Lung (tissue), 11 donors: ENCODE measurements at regions not wholly inside any gene's neighbourhood (a gene's known extent, or its start where the extent isn't known, plus 50 kb on each side); places are given as distances from the start of the nearest gene placed in this dataset.

Experiments used
- ATAC-seq: fragments of 200-7000 bp; cut with Tn5 transposase; one replicate; pipeline ENCODE4 v1.9.1; 2020; ENCODE audit warnings: moderate number of reproducible peaks; ENCODE audit not compliant: insufficient read depth, low FRiP score
- DNase-seq, 3 donors: peaks; one replicate each; pipeline ENCODE4 v3.0.0-alpha.2; 2013 to 2017
- H3K27ac ChIP-seq, 2 donors: one replicate each; pipeline ENCODE4 v1.5.1; 2013; ENCODE audit warnings: mild to moderate bottlenecking in 2 of 2, moderate library complexity in 2 of 2, control low read depth in 1 of 2, inconsistent platforms in 1 of 2, low read depth in 1 of 2, low read length in 1 of 2
- H3K27me3 ChIP-seq, 3 donors: one replicate each; pipeline ENCODE4 v1.5.1; 2013; ENCODE audit warnings: low read length in 2 of 3; ENCODE audit not compliant: control insufficient read depth in 3 of 3, insufficient read depth in 3 of 3
- H3K36me3 ChIP-seq, 4 donors: one replicate each; pipeline ENCODE4 v1.5.1; 2013; ENCODE audit warnings: low read length in 4 of 4, mild to moderate bottlenecking in 1 of 4, moderate library complexity in 1 of 4; ENCODE audit not compliant: control insufficient read depth in 4 of 4, insufficient read depth in 4 of 4
- H3K4me1 ChIP-seq, 5 donors: one replicate each; pipeline ENCODE4 v1.5.1; 2013; ENCODE audit warnings: low read length in 5 of 5, mild to moderate bottlenecking in 2 of 5, moderate library complexity in 1 of 5; ENCODE audit not compliant: control insufficient read depth in 5 of 5, insufficient read depth in 5 of 5
- H3K4me3 ChIP-seq: one replicate; pipeline ENCODE4 v1.5.1; 2013; ENCODE audit warnings: mild to moderate bottlenecking, control low read depth, moderate library complexity
- H3K9ac ChIP-seq, 2 donors: one replicate each; pipeline ENCODE4 v1.5.1; 2013; ENCODE audit warnings: low read length in 2 of 2, control low read depth in 1 of 2; ENCODE audit not compliant: insufficient read depth in 1 of 2
- H3K9me3 ChIP-seq, 4 donors: one replicate each; pipeline ENCODE4 v1.5.1; 2013; ENCODE audit warnings: low read length in 3 of 4, mild to moderate bottlenecking in 1 of 4, moderate library complexity in 1 of 4; ENCODE audit not compliant: control insufficient read depth in 4 of 4, insufficient read depth in 3 of 4
- WGBS, 2 donors: extraction: QIAGEN DNeasy Blood & Tissue Kit; methylation state at CpG; one replicate each; pipeline ENCODE4 v1.1.7; 2013; 5-methylcytosine and 5-hydroxymethylcytosine counted together
- TF ChIP-seq, protein P1 (sequence below): IDR thresholded peaks from 2 replicates; pipeline ENCODE4 v1.5.1; 2012; ENCODE audit warnings: mild to moderate bottlenecking; ENCODE audit errors: control extremely low read depth, extremely low read depth
- donor health status: control.
- donor health status: control.
- donor health status: Bipolar disorder and iron deficiency.
- donor health status: healthy.
- donor health status: DM: yes; HTN: yes; CAD: no.

DNA sequence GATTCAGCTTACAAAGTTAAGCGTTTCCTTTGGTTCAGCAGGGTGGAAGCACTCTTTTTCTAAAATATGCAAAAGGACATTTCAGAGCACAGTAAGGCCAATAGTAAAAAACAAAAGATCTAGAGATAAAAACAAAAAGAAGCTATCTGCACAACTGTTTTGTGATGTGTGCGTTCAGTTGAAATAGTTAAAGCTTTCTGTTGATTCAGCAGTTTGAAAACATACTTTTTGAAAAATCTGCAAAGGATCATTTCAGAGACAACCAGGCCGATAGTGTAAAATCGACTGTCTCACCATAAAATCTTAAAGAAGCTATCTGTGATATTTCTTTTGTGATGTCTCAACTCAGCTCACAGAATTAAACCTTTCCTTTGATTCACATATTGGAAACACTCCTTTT, 300.0 kb upstream of the ALG10B start:
- WGBS, 2 donors: 70 to 72% methylated on average over 4 of the region's 4 CpGs
- H3K4me1 ChIP-seq: no peaks in the 10 kb centered on the region
- DNase-seq (no peak), ATAC-seq (no peak)
- no peaks in the 10 kb centered on the region for H3K27me3 ChIP-seq
- H3K9me3 ChIP-seq: peaks cover 0 to 36% (median 8%) of the 10 kb centered on the region in 4 donors
- no peak overlapping the region for H3K4me3 ChIP-seq
- H3K27ac ChIP-seq: no peak overlapping the region
- TF ChIP-seq, protein P1, sequence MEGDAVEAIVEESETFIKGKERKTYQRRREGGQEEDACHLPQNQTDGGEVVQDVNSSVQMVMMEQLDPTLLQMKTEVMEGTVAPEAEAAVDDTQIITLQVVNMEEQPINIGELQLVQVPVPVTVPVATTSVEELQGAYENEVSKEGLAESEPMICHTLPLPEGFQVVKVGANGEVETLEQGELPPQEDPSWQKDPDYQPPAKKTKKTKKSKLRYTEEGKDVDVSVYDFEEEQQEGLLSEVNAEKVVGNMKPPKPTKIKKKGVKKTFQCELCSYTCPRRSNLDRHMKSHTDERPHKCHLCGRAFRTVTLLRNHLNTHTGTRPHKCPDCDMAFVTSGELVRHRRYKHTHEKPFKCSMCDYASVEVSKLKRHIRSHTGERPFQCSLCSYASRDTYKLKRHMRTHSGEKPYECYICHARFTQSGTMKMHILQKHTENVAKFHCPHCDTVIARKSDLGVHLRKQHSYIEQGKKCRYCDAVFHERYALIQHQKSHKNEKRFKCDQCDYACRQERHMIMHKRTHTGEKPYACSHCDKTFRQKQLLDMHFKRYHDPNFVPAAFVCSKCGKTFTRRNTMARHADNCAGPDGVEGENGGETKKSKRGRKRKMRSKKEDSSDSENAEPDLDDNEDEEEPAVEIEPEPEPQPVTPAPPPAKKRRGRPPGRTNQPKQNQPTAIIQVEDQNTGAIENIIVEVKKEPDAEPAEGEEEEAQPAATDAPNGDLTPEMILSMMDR: no peak
- H3K9ac ChIP-seq: no peak overlapping the region
- no peaks in the 10 kb centered on the region for H3K36me3 ChIP-seq

DNA sequence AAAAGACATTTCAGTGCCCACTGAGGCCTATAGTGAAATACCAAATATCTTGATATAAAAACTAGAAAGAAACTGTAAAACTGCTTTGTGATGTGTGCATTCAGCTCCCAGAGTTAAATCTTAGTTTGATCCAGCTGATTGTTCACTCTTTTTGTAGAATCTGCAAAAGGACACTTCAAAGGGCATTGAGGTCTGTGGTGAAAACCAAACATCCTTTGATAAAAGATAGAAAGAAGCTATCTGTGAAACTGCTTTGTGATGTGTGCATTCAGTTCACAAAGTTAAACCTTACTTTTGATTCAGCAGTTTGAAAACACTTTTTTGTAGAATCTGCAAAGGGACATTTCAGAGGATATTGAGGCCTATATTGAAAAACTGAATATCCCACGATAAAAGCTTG, 290.7 kb upstream of the ALG10B start:
- ATAC-seq (no peak), DNase-seq (no peak)
- Histone ChIP-seq H3K4me3 (no peak overlapping the region), H3K27me3 (no peaks in the 10 kb centered on the region), H3K36me3 (no peaks in the 10 kb centered on the region), H3K9ac (no peak overlapping the region), H3K4me1 (no peaks in the 10 kb centered on the region), H3K9me3 (peaks cover 0 to 23% (median 10%) of the 10 kb centered on the region in 4 donors), H3K27ac (no peak overlapping the region)
- WGBS, 2 donors: 28 to 38% methylated on average over 1 of the region's 1 CpG
- TF ChIP-seq, protein P1: no peak

DNA sequence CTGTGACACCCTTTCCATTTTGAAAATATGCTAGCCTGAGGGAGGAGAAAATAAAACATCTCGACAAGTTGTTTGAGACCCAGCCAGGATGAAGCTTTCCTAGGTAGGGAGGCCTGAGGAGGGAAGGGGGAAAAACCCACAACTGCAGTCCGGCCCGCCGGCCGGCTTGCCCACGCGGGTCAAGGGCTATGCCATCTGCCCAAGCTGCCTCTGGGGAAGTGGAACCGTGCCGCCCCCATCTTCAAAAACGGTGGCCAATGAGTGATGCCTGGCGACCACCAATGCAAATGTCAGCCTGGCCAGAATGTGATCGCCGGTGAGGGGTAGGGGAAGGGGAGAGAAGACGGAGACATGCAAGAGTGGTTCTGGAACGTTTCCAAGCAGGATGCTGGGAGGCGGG, 263.5 kb upstream of the ALG10B start:
- H3K9me3 ChIP-seq: peaks cover 0 to 35% (median 8%) of the 10 kb centered on the region in 4 donors
- no peak overlapping the region for H3K4me3 ChIP-seq
- H3K27me3 ChIP-seq: no peaks in the 10 kb centered on the region
- no peak overlapping the region for H3K9ac ChIP-seq
- no peaks in the 10 kb centered on the region for H3K36me3 ChIP-seq
- H3K4me1 ChIP-seq: no peaks in the 10 kb centered on the region
- H3K27ac ChIP-seq: no peak overlapping the region
- TF ChIP-seq, protein P1: no peak
- ATAC-seq: no peak
- DNase-seq: no peak
- WGBS, 2 donors: 45 to 53% methylated on average over 16 of the region's 16 CpGs
